Retinal pigment epithelial cell (primary cell): ENCODE measurements at regions not wholly inside any gene's neighbourhood (a gene's known extent, or its start where the extent isn't known, plus 50 kb on each side); places are given as distances from the start of the nearest gene placed in this dataset.

Experiments
- DNase-seq: peaks from one replicate; pipeline ENCODE4 v3.0.0-alpha.2; 2010; ENCODE audit warnings: low read depth
- H3K4me3 ChIP-seq: 2 replicates; pipeline ENCODE4 v1.5.1; 2011; ENCODE audit warnings: mild to moderate bottlenecking, low read length, control low read depth, moderate library complexity
- CTCF ChIP-seq: conservative IDR thresholded peaks from 2 replicates; pipeline ENCODE4 v1.5.1; 2011; ENCODE audit warnings: low read depth, low read length, control low read depth, inconsistent platforms

- no peak for DNase-seq
- H3K4me3 ChIP-seq, result no peak overlapping the region
- no peak for TF ChIP-seq CTCF
Observed at GRCh38 chr4:96946552-96946951, 1106.7 kb downstream of the PDHA2 start.

GRCh38 chr4:96952610-96953009 lies 1112.7 kb downstream of the PDHA2 start:
- no peak for DNase-seq
- no peak for TF ChIP-seq CTCF
- H3K4me3 ChIP-seq, result no peak overlapping the region

GRCh38 chr4:96955226-96955625 lies 1115.3 kb downstream of the PDHA2 start:
- no peak for DNase-seq
- TF ChIP-seq CTCF, result no peak

GRCh38 chr4:96955691-96956090 lies 1115.8 kb downstream of the PDHA2 start:
- DNase-seq, result no peak
- H3K4me3 ChIP-seq, result no peak overlapping the region
- TF ChIP-seq CTCF, result no peak

More at GRCh38 chr4:96955226-96955625, 1115.3 kb downstream of the PDHA2 start:
- H3K4me3 ChIP-seq, result no peak overlapping the region

GRCh38 chr4:96969455-96969854 lies 1129.6 kb downstream of the PDHA2 start:
- DNase-seq, result no peak
- no peak for TF ChIP-seq CTCF
- no peak overlapping the region for H3K4me3 ChIP-seq

GRCh38 chr4:96972920-96973319 lies 1133.0 kb downstream of the PDHA2 start:
- no peak overlapping the region for H3K4me3 ChIP-seq
- no peak for TF ChIP-seq CTCF
- DNase-seq, result no peak

- H3K4me3 ChIP-seq, result no peak overlapping the region
- DNase-seq, result no peak
- no peak for TF ChIP-seq CTCF
Observed at GRCh38 chr4:96974295-96974694, 1134.4 kb downstream of the PDHA2 start.
